PFSK-1 (cell line): ENCODE measurements at regions not wholly inside any gene's neighbourhood (a gene's known extent, or its start where the extent isn't known, plus 50 kb on each side); places are given as distances from the start of the nearest gene placed in this dataset.

Experiments used
- FOXP2 ChIP-seq: optimal IDR thresholded peaks from 2 replicates; pipeline ENCODE3; 2011; ENCODE audit warnings: borderline replicate concordance, control low read depth, inconsistent platforms; ENCODE audit not compliant: insufficient read depth; ENCODE audit errors: extremely low read length, extremely low read depth
- POLR2AphosphoS5 ChIP-seq: IDR thresholded peaks from 2 replicates; pipeline ENCODE4 v1.6.1; 2012; ENCODE audit warnings: low read depth, mild to moderate bottlenecking, control low read depth, low read length, moderate library complexity
- SIN3A ChIP-seq: IDR thresholded peaks from 2 replicates; pipeline ENCODE4 v1.6.1; 2012; ENCODE audit warnings: mild to moderate bottlenecking, low read length, moderate library complexity, borderline replicate concordance; ENCODE audit not compliant: insufficient read depth
- TAF1 ChIP-seq: IDR thresholded peaks from 2 replicates; pipeline ENCODE4 v1.6.1; 2012; ENCODE audit warnings: low read length, control low read depth, borderline replicate concordance; ENCODE audit not compliant: insufficient read depth
- TF ChIP-seq, protein P1 (sequence below), 2 experiments: IDR thresholded peaks; 2 replicates each; pipeline versions ENCODE4 v1.6.1 to v1.8.0; 2011 to 2012; ENCODE audit warnings: low read depth in 2 of 2, low read length in 2 of 2, control low read depth in 1 of 2, inconsistent platforms in 1 of 2, mild to moderate bottlenecking in 1 of 2, moderate library complexity in 1 of 2; ENCODE audit not compliant: insufficient read depth in 1 of 2

GRCh38 chr11:82527081-82527584, 206.5 kb downstream of the FAM181B start:
- TF ChIP-seq, protein P1, sequence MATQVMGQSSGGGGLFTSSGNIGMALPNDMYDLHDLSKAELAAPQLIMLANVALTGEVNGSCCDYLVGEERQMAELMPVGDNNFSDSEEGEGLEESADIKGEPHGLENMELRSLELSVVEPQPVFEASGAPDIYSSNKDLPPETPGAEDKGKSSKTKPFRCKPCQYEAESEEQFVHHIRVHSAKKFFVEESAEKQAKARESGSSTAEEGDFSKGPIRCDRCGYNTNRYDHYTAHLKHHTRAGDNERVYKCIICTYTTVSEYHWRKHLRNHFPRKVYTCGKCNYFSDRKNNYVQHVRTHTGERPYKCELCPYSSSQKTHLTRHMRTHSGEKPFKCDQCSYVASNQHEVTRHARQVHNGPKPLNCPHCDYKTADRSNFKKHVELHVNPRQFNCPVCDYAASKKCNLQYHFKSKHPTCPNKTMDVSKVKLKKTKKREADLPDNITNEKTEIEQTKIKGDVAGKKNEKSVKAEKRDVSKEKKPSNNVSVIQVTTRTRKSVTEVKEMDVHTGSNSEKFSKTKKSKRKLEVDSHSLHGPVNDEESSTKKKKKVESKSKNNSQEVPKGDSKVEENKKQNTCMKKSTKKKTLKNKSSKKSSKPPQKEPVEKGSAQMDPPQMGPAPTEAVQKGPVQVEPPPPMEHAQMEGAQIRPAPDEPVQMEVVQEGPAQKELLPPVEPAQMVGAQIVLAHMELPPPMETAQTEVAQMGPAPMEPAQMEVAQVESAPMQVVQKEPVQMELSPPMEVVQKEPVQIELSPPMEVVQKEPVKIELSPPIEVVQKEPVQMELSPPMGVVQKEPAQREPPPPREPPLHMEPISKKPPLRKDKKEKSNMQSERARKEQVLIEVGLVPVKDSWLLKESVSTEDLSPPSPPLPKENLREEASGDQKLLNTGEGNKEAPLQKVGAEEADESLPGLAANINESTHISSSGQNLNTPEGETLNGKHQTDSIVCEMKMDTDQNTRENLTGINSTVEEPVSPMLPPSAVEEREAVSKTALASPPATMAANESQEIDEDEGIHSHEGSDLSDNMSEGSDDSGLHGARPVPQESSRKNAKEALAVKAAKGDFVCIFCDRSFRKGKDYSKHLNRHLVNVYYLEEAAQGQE (IDR thresholded peaks at IDR 0.05; ENCODE audit: insufficient read depth in 1 of 2, low read depth in 2 of 2, low read length in 2 of 2), result no peak
- TF ChIP-seq POLR2AphosphoS5 (no peak), SIN3A (no peak), TAF1 (no peak), FOXP2 (no peak)
